SK-N-SH (cell line): ENCODE measurements at regions not wholly inside any gene's neighbourhood (a gene's known extent, or its start where the extent isn't known, plus 50 kb on each side); places are given as distances from the start of the nearest gene placed in this dataset.

Experiments used
- CTCF ChIA-PET: fragments of 300-600, 350-600 bp; formaldehyde crosslinking; extraction: SDS; loops from one replicate; lab custom pipeline; 2021; lab: Yijun Ruan, JAX
- POLR2A ChIA-PET: fragments of 350-600 bp; sonication (Branson Sonifier 250); formaldehyde crosslinking; extraction: SDS; loops from one replicate; lab custom pipeline; 2020; ENCODE audit warnings: antibody characterized with exemption, inconsistent platforms; lab: Yijun Ruan, JAX
- DNase-seq: peaks from one replicate; pipeline ENCODE4 v3.0.0; 2012
- H2AFZ ChIP-seq: fragments of 200-600 bp; sonication (generic); 2 replicates; pipeline ENCODE4 v1.8.1; 2016; ENCODE audit warnings: antibody characterized with exemption, mild to moderate bottlenecking, low read depth
- H3F3A ChIP-seq: fragments of 200-600 bp; sonication (generic); replicated peaks from 2 replicates; pipeline ENCODE3; 2016; ENCODE audit warnings: antibody characterized with exemption, mild to moderate bottlenecking; ENCODE audit not compliant: insufficient read depth
- H3K27ac ChIP-seq, 2 experiments: fragments of 200-500 bp in 1 of 2; fragments of 200-600 bp in 1 of 2; sonication (Bioruptor generic) in 1 of 2; sonication (generic), shearing (Covaris generic) in 1 of 2; 2 replicates each; pipeline versions ENCODE4 v1.5.1 to v1.6.1; 2014 to 2016; ENCODE audit warnings: low read depth in 2 of 2, inconsistent platforms in 1 of 2, low read length in 1 of 2, mild to moderate bottlenecking in 1 of 2, mixed read lengths in 1 of 2
- H3K27me3 ChIP-seq: fragments of 200-600 bp; sonication (generic), shearing (Covaris generic); 2 replicates; pipeline ENCODE4 v1.6.1; 2016; ENCODE audit warnings: mixed run types; ENCODE audit not compliant: insufficient read depth
- H3K36me3 ChIP-seq, 2 experiments: fragments of 200-500 bp in 1 of 2; fragments of 200-600 bp in 1 of 2; sonication (Bioruptor generic) in 1 of 2; sonication (generic) in 1 of 2; replicated peaks in 1 of 2; 2 replicates each; pipeline versions ENCODE3 to v1.5.1; 2014 to 2016; ENCODE audit warnings: low read length in 1 of 2, mild to moderate bottlenecking in 1 of 2; ENCODE audit not compliant: insufficient read depth in 2 of 2, control insufficient read depth in 1 of 2
- H3K4me1 ChIP-seq, 2 experiments: fragments of 200-500 bp in 1 of 2; fragments of 200-600 bp in 1 of 2; sonication (Bioruptor generic) in 1 of 2; sonication (generic), shearing (Covaris generic) in 1 of 2; 2 replicates each; pipeline versions ENCODE4 v1.5.1 to v1.6.1; 2014 to 2016; ENCODE audit warnings: low read depth in 1 of 2, low read length in 1 of 2, mixed run types in 1 of 2; ENCODE audit not compliant: insufficient read depth in 2 of 2, control insufficient read depth in 1 of 2
- H3K4me2 ChIP-seq: fragments of 200-600 bp; sonication (generic), shearing (Covaris generic); 2 replicates; pipeline ENCODE4 v1.6.1; 2017; ENCODE audit warnings: mixed run types
- H3K4me3 ChIP-seq, 2 experiments: fragments of 200-500 bp in 1 of 2; fragments of 200-600 bp in 1 of 2; sonication (Bioruptor generic) in 1 of 2; sonication (generic), shearing (Covaris generic) in 1 of 2; 2 replicates each; pipeline versions ENCODE4 v1.5.1 to v1.8.1; 2014 to 2016; ENCODE audit warnings: low read depth in 2 of 2, inconsistent platforms in 1 of 2, low read length in 1 of 2, mild to moderate bottlenecking in 1 of 2, mixed read lengths in 1 of 2, moderate library complexity in 1 of 2
- H3K79me2 ChIP-seq: fragments of 200-600 bp; sonication (generic); 2 replicates; pipeline ENCODE4 v1.8.1; 2017; ENCODE audit warnings: mild to moderate bottlenecking; ENCODE audit not compliant: insufficient read depth
- H3K9ac ChIP-seq: fragments of 200-600 bp; sonication (generic); 2 replicates; pipeline ENCODE4 v1.6.1; 2017; ENCODE audit warnings: mixed run types
- H3K9me2 ChIP-seq: fragments of 200-600 bp; sonication (generic); 2 replicates; pipeline ENCODE4 v1.6.1; 2017; ENCODE audit warnings: mixed run types
- H3K9me3 ChIP-seq: fragments of 200-600 bp; sonication (generic); 2 replicates; pipeline ENCODE4 v1.6.1; 2017; ENCODE audit warnings: mixed run types, mild to moderate bottlenecking, moderate library complexity
- H4K20me1 ChIP-seq: fragments of 200-600 bp; sonication (generic); 2 replicates; pipeline ENCODE4 v1.6.1; 2017; ENCODE audit warnings: mild to moderate bottlenecking, mixed run types; ENCODE audit not compliant: insufficient read depth
- CHD2 ChIP-seq: fragments of 150-350 bp; IDR thresholded peaks from 2 replicates; pipeline ENCODE4 v1.6.1; 2018; ENCODE audit warnings: low read length; ENCODE audit not compliant: partially characterized antibody
- EP300 ChIP-seq, 2 experiments: IDR thresholded peaks; 2 replicates each; pipeline versions ENCODE4 v1.4.0 to v1.6.1; 2012; ENCODE audit warnings: borderline replicate concordance in 1 of 2, low read depth in 1 of 2, low read length in 1 of 2
- EZH2phosphoT487 ChIP-seq: fragments of 200-600 bp; sonication (generic); IDR thresholded peaks from 2 replicates; pipeline ENCODE4 v1.6.1; 2017; ENCODE audit warnings: low read depth, mixed run types, mild to moderate bottlenecking, antibody characterized with exemption, moderate library complexity, borderline replicate concordance
- FOSL2 ChIP-seq: IDR thresholded peaks from 2 replicates; pipeline ENCODE4 v1.4.0; 2012; ENCODE audit warnings: low read depth, mild to moderate bottlenecking, moderate library complexity, borderline replicate concordance
- FOXJ3 ChIP-seq: sonication (generic); formaldehyde crosslinking; IDR thresholded peaks from 2 replicates; pipeline ENCODE4 v1.5.1; 2020; ENCODE audit warnings: mild to moderate bottlenecking, missing genetic modification reagents
- FOXM1 ChIP-seq: IDR thresholded peaks from 2 replicates; pipeline ENCODE4 v1.4.0; 2012; ENCODE audit warnings: low read depth, mild to moderate bottlenecking
- JUND ChIP-seq: IDR thresholded peaks from 2 replicates; pipeline ENCODE4 v1.4.0; 2012
- MEF2A ChIP-seq: IDR thresholded peaks from 2 replicates; pipeline ENCODE4 v1.4.0; 2012; ENCODE audit warnings: low read depth, borderline replicate concordance
- NRF1 ChIP-seq: IDR thresholded peaks from 2 replicates; pipeline ENCODE4 v1.6.1; 2012; ENCODE audit warnings: low read depth, mild to moderate bottlenecking, low read length
- POLR2AphosphoS5 ChIP-seq: IDR thresholded peaks from 2 replicates; pipeline ENCODE4 v1.6.1; 2012; ENCODE audit warnings: low read depth, low read length
- RFX5 ChIP-seq: IDR thresholded peaks from 2 replicates; pipeline ENCODE4 v1.6.1; 2012; ENCODE audit warnings: mild to moderate bottlenecking, improper control_type of control experiment, low read length
- RXRA ChIP-seq: IDR thresholded peaks from 2 replicates; pipeline ENCODE4 v1.4.0; 2012; ENCODE audit warnings: low read depth, mild to moderate bottlenecking, borderline replicate concordance
- SIN3A ChIP-seq: IDR thresholded peaks from 2 replicates; pipeline ENCODE4 v1.6.1; 2012; ENCODE audit warnings: low read depth, mild to moderate bottlenecking, low read length, moderate library complexity, borderline replicate concordance
- TCF12 ChIP-seq: IDR thresholded peaks from 2 replicates; pipeline ENCODE4 v1.4.0; 2012
- TF ChIP-seq, protein P1 (sequence below): IDR thresholded peaks from 2 replicates; pipeline ENCODE4 v1.4.0; 2012; ENCODE audit warnings: low read depth, borderline replicate concordance
- TF ChIP-seq, protein P2 (sequence below): fragments of 200-600 bp; sonication (generic); IDR thresholded peaks from 2 replicates; pipeline ENCODE4 v1.6.1; 2017; ENCODE audit warnings: antibody characterized with exemption, mild to moderate bottlenecking, moderate library complexity
- TF ChIP-seq, protein P3 (sequence below): fragments of 150-350 bp; IDR thresholded peaks from 2 replicates; pipeline ENCODE4 v1.6.1; 2016; ENCODE audit warnings: mild to moderate bottlenecking, low read depth, low read length
- TF ChIP-seq, protein P4 (sequence below): IDR thresholded peaks from 2 replicates; pipeline ENCODE4 v1.4.0; 2012; ENCODE audit warnings: low read depth, borderline replicate concordance

DNA sequence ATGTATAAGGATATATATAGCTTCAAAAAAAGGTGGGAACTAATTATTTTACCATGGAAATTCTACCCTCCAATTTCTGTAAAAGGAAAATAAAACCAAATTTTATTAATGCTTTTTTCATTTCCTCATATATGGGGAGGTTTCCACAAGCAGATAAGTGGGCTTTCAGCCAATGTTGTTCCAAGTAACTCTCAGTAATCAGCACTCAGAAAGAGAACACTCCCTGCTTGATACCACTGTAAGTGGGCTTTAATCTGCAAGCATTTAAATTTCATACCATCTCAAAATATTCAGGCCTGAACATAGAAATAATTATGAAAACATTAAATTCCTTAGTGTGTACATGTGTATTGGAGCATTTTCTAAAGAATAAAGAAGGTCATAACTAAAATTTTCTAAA is 827.6 kb downstream of the C12orf50 start:
- no peak for TF ChIP-seq RFX5
- TF ChIP-seq, protein P1, sequence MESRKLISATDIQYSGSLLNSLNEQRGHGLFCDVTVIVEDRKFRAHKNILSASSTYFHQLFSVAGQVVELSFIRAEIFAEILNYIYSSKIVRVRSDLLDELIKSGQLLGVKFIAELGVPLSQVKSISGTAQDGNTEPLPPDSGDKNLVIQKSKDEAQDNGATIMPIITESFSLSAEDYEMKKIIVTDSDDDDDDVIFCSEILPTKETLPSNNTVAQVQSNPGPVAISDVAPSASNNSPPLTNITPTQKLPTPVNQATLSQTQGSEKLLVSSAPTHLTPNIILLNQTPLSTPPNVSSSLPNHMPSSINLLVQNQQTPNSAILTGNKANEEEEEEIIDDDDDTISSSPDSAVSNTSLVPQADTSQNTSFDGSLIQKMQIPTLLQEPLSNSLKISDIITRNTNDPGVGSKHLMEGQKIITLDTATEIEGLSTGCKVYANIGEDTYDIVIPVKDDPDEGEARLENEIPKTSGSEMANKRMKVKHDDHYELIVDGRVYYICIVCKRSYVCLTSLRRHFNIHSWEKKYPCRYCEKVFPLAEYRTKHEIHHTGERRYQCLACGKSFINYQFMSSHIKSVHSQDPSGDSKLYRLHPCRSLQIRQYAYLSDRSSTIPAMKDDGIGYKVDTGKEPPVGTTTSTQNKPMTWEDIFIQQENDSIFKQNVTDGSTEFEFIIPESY = no peak
- TF ChIP-seq RXRA = no peak
- TF ChIP-seq, protein P2, sequence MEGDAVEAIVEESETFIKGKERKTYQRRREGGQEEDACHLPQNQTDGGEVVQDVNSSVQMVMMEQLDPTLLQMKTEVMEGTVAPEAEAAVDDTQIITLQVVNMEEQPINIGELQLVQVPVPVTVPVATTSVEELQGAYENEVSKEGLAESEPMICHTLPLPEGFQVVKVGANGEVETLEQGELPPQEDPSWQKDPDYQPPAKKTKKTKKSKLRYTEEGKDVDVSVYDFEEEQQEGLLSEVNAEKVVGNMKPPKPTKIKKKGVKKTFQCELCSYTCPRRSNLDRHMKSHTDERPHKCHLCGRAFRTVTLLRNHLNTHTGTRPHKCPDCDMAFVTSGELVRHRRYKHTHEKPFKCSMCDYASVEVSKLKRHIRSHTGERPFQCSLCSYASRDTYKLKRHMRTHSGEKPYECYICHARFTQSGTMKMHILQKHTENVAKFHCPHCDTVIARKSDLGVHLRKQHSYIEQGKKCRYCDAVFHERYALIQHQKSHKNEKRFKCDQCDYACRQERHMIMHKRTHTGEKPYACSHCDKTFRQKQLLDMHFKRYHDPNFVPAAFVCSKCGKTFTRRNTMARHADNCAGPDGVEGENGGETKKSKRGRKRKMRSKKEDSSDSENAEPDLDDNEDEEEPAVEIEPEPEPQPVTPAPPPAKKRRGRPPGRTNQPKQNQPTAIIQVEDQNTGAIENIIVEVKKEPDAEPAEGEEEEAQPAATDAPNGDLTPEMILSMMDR = no peak
- no peak for TF ChIP-seq EZH2phosphoT487
- TF ChIP-seq TCF12 = no peak
- TF ChIP-seq NRF1 = no peak
- no peak for TF ChIP-seq POLR2AphosphoS5
- TF ChIP-seq, protein P3, sequence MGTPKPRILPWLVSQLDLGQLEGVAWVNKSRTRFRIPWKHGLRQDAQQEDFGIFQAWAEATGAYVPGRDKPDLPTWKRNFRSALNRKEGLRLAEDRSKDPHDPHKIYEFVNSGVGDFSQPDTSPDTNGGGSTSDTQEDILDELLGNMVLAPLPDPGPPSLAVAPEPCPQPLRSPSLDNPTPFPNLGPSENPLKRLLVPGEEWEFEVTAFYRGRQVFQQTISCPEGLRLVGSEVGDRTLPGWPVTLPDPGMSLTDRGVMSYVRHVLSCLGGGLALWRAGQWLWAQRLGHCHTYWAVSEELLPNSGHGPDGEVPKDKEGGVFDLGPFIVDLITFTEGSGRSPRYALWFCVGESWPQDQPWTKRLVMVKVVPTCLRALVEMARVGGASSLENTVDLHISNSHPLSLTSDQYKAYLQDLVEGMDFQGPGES = no peak
- TF ChIP-seq MEF2A = no peak
- no peak for TF ChIP-seq CHD2
- TF ChIP-seq SIN3A = no peak
- TF ChIP-seq, protein P4, sequence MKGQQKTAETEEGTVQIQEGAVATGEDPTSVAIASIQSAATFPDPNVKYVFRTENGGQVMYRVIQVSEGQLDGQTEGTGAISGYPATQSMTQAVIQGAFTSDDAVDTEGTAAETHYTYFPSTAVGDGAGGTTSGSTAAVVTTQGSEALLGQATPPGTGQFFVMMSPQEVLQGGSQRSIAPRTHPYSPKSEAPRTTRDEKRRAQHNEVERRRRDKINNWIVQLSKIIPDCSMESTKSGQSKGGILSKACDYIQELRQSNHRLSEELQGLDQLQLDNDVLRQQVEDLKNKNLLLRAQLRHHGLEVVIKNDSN = no peak
- no peak for TF ChIP-seq FOSL2
- no peak for TF ChIP-seq EP300 (IDR thresholded peaks at IDR 0.05; ENCODE audit: borderline replicate concordance in 1 of 2, low read depth in 1 of 2, low read length in 1 of 2)
- TF ChIP-seq JUND = no peak
- no peak for TF ChIP-seq FOXM1
- TF ChIP-seq FOXJ3 = no peak
- Histone ChIP-seq H3F3A (no peaks in the 10 kb centered on the region), H3K4me2 (no peak overlapping the region), H3K36me3 (no peaks in the 10 kb centered on the region), H3K9me2 (no peaks in the 10 kb centered on the region), H3K27ac (no peak overlapping the region), H3K4me1 (no peaks in the 10 kb centered on the region), H3K9ac (no peak overlapping the region), H3K9me3 (no peaks in the 10 kb centered on the region), H2AFZ (no peak overlapping the region), H3K79me2 (no peaks in the 10 kb centered on the region), H4K20me1 (no peaks in the 10 kb centered on the region), H3K27me3 (no peaks in the 10 kb centered on the region), H3K4me3 (no peak overlapping the region)
- no peak for DNase-seq
- ChIA-PET POLR2A (no interaction called here), CTCF (no interaction called here)
